IMR-90 (cell line): ENCODE measurements at regions not wholly inside any gene's neighbourhood (a gene's known extent, or its start where the extent isn't known, plus 50 kb on each side); places are given as distances from the start of the nearest gene placed in this dataset.

Source experiments
- ATAC-seq: fragments of 200-7000 bp; cut with Tn5 transposase; 2 replicates; pipeline ENCODE4 v1.9.1; 2020; ENCODE audit warnings: low read depth, mild to moderate bottlenecking, moderate library complexity
- BruUV-seq: library from RNA; stranded (reverse); fragments of 400-500 nt; replicated peaks from 2 replicates; lab custom pipeline; 2021; lab: Mats Ljungman, UMichigan
- CTCF ChIA-PET: fragments of 300-600 bp; formaldehyde crosslinking; extraction: SDS; loops from one replicate; lab custom pipeline; 2021; ENCODE audit warnings: antibody characterized with exemption; lab: Yijun Ruan, JAX
- POLR2A ChIA-PET: fragments of 300-600 bp; sonication (Branson Sonifier 250); formaldehyde crosslinking; loops from one replicate; lab custom pipeline; 2022; ENCODE audit warnings: antibody characterized with exemption; ENCODE audit not compliant: unreplicated experiment; lab: Charles Lee
- DNase-seq: peaks from one replicate; pipeline ENCODE4 v3.0.0; 2013
- H2AFZ ChIP-seq: replicated peaks from 2 replicates; pipeline ENCODE3; 2013; ENCODE audit warnings: low read length, mild to moderate bottlenecking; ENCODE audit not compliant: poor library complexity
- H2AK5ac ChIP-seq: 2 replicates; pipeline ENCODE4 v1.6.1; 2013; ENCODE audit warnings: low read depth, low read length, inconsistent platforms
- H2AK9ac ChIP-seq: replicated peaks from 2 replicates; pipeline ENCODE3; 2013; ENCODE audit warnings: mild to moderate bottlenecking, low read depth, low read length, moderate library complexity; ENCODE audit not compliant: poor library complexity
- H2BK120ac ChIP-seq: 2 replicates; pipeline ENCODE4 v1.6.1; 2013; ENCODE audit warnings: low read depth, low read length, inconsistent platforms
- H2BK15ac ChIP-seq: 3 replicates; pipeline ENCODE4 v1.6.1; 2013; ENCODE audit warnings: low read depth, low read length, inconsistent platforms
- H2BK20ac ChIP-seq: 2 replicates; pipeline ENCODE4 v1.6.1; 2013; ENCODE audit warnings: low read depth, mild to moderate bottlenecking, inconsistent platforms, low read length, moderate library complexity
- H2BK5ac ChIP-seq: 2 replicates; pipeline ENCODE4 v1.6.1; 2013; ENCODE audit warnings: mild to moderate bottlenecking, low read depth, low read length, inconsistent platforms; ENCODE audit not compliant: poor library complexity, severe bottlenecking
- H3K14ac ChIP-seq: replicated peaks from 2 replicates; pipeline ENCODE4 v1.6.1; 2013; ENCODE audit warnings: low read depth, low read length, inconsistent platforms
- H3K18ac ChIP-seq: 2 replicates; pipeline ENCODE4 v1.6.1; 2013; ENCODE audit warnings: low read depth, low read length, control low read depth
- H3K23ac ChIP-seq: 2 replicates; pipeline ENCODE4 v1.6.1; 2013; ENCODE audit warnings: low read depth, low read length, inconsistent platforms
- H3K27ac ChIP-seq: 2 replicates; pipeline ENCODE4 v1.5.1; 2013; ENCODE audit warnings: mild to moderate bottlenecking, control low read depth, low read length; ENCODE audit not compliant: insufficient read depth
- H3K27me3 ChIP-seq: 2 replicates; pipeline ENCODE4 v1.6.1; 2013; ENCODE audit warnings: low read length; ENCODE audit not compliant: control insufficient read depth, insufficient read depth
- H3K36me3 ChIP-seq: 2 replicates; pipeline ENCODE4 v1.6.1; 2013; ENCODE audit warnings: low read length, mixed read lengths; ENCODE audit not compliant: control insufficient read depth, insufficient read depth
- H3K4ac ChIP-seq: 2 replicates; pipeline ENCODE4 v1.6.1; 2013; ENCODE audit warnings: low read depth, low read length, inconsistent platforms
- H3K4me1 ChIP-seq: 2 replicates; pipeline ENCODE4 v1.6.1; 2013; ENCODE audit warnings: low read length, mixed read lengths; ENCODE audit not compliant: control insufficient read depth, insufficient read depth
- H3K4me2 ChIP-seq: 2 replicates; pipeline ENCODE4 v1.6.1; 2013; ENCODE audit warnings: low read depth, mild to moderate bottlenecking, control low read depth, low read length, moderate library complexity
- H3K4me3 ChIP-seq: 2 replicates; pipeline ENCODE4 v1.5.1; 2013; ENCODE audit warnings: low read depth, mild to moderate bottlenecking, control low read depth, low read length, moderate library complexity; ENCODE audit not compliant: insufficient read depth
- H3K56ac ChIP-seq: 2 replicates; pipeline ENCODE4 v1.6.1; 2013; ENCODE audit warnings: low read length, inconsistent platforms; ENCODE audit not compliant: insufficient read depth; ENCODE audit errors: extremely low read depth
- H3K79me1 ChIP-seq, 2 experiments: 2 replicates each; pipeline ENCODE4 v1.6.1; 2013; ENCODE audit warnings: low read length in 2 of 2, inconsistent platforms in 1 of 2, low read depth in 1 of 2
- H3K9ac ChIP-seq: 2 replicates; pipeline ENCODE4 v1.6.1; 2013; ENCODE audit warnings: low read depth, low read length, control low read depth
- H3K9me1 ChIP-seq: 2 replicates; pipeline ENCODE4 v1.6.1; 2013; ENCODE audit warnings: low read length, inconsistent platforms; ENCODE audit not compliant: insufficient read depth
- H3K9me3 ChIP-seq: 2 replicates; pipeline ENCODE4 v1.6.1; 2013; ENCODE audit warnings: low read length; ENCODE audit not compliant: control insufficient read depth, insufficient read depth
- H4K20me1 ChIP-seq: 2 replicates; pipeline ENCODE4 v1.6.1; 2013; ENCODE audit warnings: low read length, inconsistent platforms; ENCODE audit not compliant: insufficient read depth
- H4K5ac ChIP-seq: 2 replicates; pipeline ENCODE4 v1.6.1; 2013; ENCODE audit warnings: mild to moderate bottlenecking, low read depth, low read length, control low read depth
- H4K8ac ChIP-seq, 2 experiments: 2 replicates each; pipeline ENCODE4 v1.6.1; 2013; ENCODE audit warnings: low read depth in 2 of 2, low read length in 2 of 2, control low read depth in 1 of 2, inconsistent platforms in 1 of 2
- H4K91ac ChIP-seq: 2 replicates; pipeline ENCODE4 v1.6.1; 2013; ENCODE audit warnings: low read depth, low read length, inconsistent platforms; ENCODE audit not compliant: insufficient read depth
- BHLHE40 ChIP-seq: fragments of 150-350 bp; IDR thresholded peaks from 2 replicates; pipeline ENCODE4 v1.6.1; 2016; ENCODE audit warnings: mild to moderate bottlenecking, low read depth, low read length
- CEBPB ChIP-seq: IDR thresholded peaks from 2 replicates; pipeline ENCODE4 v1.6.1; 2012; ENCODE audit warnings: low read depth, low read length, improper control_type of control experiment
- CHD1 ChIP-seq: IDR thresholded peaks from 2 replicates; pipeline ENCODE4 v1.6.1; 2012; ENCODE audit warnings: low read depth, low read length, improper control_type of control experiment
- ELK1 ChIP-seq: fragments of 150-350 bp; IDR thresholded peaks from 2 replicates; pipeline ENCODE4 v1.6.1; 2016; ENCODE audit warnings: low read depth, mild to moderate bottlenecking, low read length, moderate library complexity, borderline replicate concordance
- FOS ChIP-seq: fragments of 150-350 bp; IDR thresholded peaks from 2 replicates; pipeline ENCODE4 v1.6.1; 2016; ENCODE audit warnings: low read depth, low read length
- MAFK ChIP-seq: IDR thresholded peaks from 2 replicates; pipeline ENCODE4 v1.6.1; 2012; ENCODE audit warnings: low read depth, low read length, improper control_type of control experiment
- MXI1 ChIP-seq: IDR thresholded peaks from 2 replicates; pipeline ENCODE4 v1.6.1; 2012; ENCODE audit warnings: low read depth, mild to moderate bottlenecking, low read length, moderate library complexity, borderline replicate concordance
- RAD21 ChIP-seq: IDR thresholded peaks from 2 replicates; pipeline ENCODE4 v1.6.1; 2012; ENCODE audit warnings: low read length, improper control_type of control experiment
- RCOR1 ChIP-seq: IDR thresholded peaks from 2 replicates; pipeline ENCODE4 v1.6.1; 2012; ENCODE audit warnings: mild to moderate bottlenecking, low read length, improper control_type of control experiment; ENCODE audit not compliant: insufficient replicate concordance
- RFX5 ChIP-seq: IDR thresholded peaks from 2 replicates; pipeline ENCODE4 v1.8.0; 2012; ENCODE audit warnings: low read depth, mild to moderate bottlenecking, low read length, moderate library complexity
- SMC3 ChIP-seq: fragments of 150-350 bp; IDR thresholded peaks from 2 replicates; pipeline ENCODE4 v1.6.1; 2016; ENCODE audit warnings: low read depth, mild to moderate bottlenecking, antibody characterized with exemption, low read length, moderate library complexity
- USF2 ChIP-seq: fragments of 150-350 bp; IDR thresholded peaks from 2 replicates; pipeline ENCODE4 v1.6.1; 2017; ENCODE audit warnings: mild to moderate bottlenecking, antibody characterized with exemption, low read length, low read depth
- WGBS, 2 experiments: methylation state at CpG; one replicate each; pipeline versions ENCODE4 v1.1.5 to v1.1.7; 2013; ENCODE audit warnings: missing lambda C conversion rate in 2 of 2; ENCODE audit not compliant: insufficient read length in 1 of 2; ENCODE audit errors: extremely low coverage in 2 of 2; 5-methylcytosine and 5-hydroxymethylcytosine counted together
- dilution Hi-C: fragments of 300-500 bp; cut with HindIII; formaldehyde crosslinking; loops from one replicate; pipeline ENCODE4 v1.14.3; 2018; ENCODE audit warnings: low sequenced_read_pairs; ENCODE audit not compliant: unreplicated experiment
- in situ Hi-C: fragments of 300-500 bp; cut with MboI; formaldehyde crosslinking; loops from 3 replicates; pipeline ENCODE4 v1.14.3; 2019; ENCODE audit warnings: low sequenced_read_pairs, inconsistent platforms, mixed read lengths
- intact Hi-C: fragments of 100-400 bp; cut with micrococcal nuclease; formaldehyde crosslinking; loops from 2 replicates; pipeline ENCODE4 v1.10.0; 2022

- no peak for TF ChIP-seq USF2
- no peak for TF ChIP-seq RCOR1
- TF ChIP-seq ELK1, result no peak
- no peak for TF ChIP-seq CHD1
- no peak for TF ChIP-seq SMC3
- no peak for TF ChIP-seq CEBPB
- TF ChIP-seq BHLHE40, result no peak
- no peak for TF ChIP-seq MAFK
- no peak for TF ChIP-seq RAD21
- no peak for TF ChIP-seq MXI1
- no peak for TF ChIP-seq FOS
- no peak for TF ChIP-seq RFX5
- POLR2A ChIA-PET, result no interaction called here
These were observed 417.0 kb upstream of the CNTN6 start for GRCh38 chr3:675846-676245.

More at GRCh38 chr3:675846-676245, 417.0 kb upstream of the CNTN6 start:
- BruUV-seq, result no TSS peak
- Histone ChIP-seq H3K4me2 (no peak overlapping the region), H3K79me1 (no peaks in the 10 kb centered on the region), H3K14ac (no peak overlapping the region), H2BK20ac (no peak overlapping the region), H3K56ac (no peak overlapping the region), H2BK15ac (no peak overlapping the region), H3K9ac (no peak overlapping the region), H2BK5ac (no peak overlapping the region), H3K23ac (no peak overlapping the region), H4K5ac (no peak overlapping the region), H4K8ac (no peak overlapping the region), H3K27me3 (no peaks in the 10 kb centered on the region), H2AK5ac (no peak overlapping the region), H3K4me1 (no peaks in the 10 kb centered on the region), H2AFZ (no peak overlapping the region), H3K4ac (no peak overlapping the region), H3K27ac (no peak overlapping the region), H2AK9ac (no peak overlapping the region), H4K20me1 (no peaks in the 10 kb centered on the region), H3K18ac (no peak overlapping the region), H3K9me1 (no peaks in the 10 kb centered on the region), H3K9me3 (peaks cover 6% of the 10 kb centered on the region; the same call in 1 of the 2 replicates), H2BK120ac (no peak overlapping the region), H3K36me3 (no peaks in the 10 kb centered on the region), H3K4me3 (no peak overlapping the region), H4K91ac (no peak overlapping the region)
- CTCF ChIA-PET, result no interaction called here
- intact Hi-C loops, result no loop called here
- dilution Hi-C loops, result no loop called here
- no CpG with 5 or more reads among the region's 4 CpGs for WGBS, 2 experiments
- ATAC-seq, result no peak
- in situ Hi-C loops, result no loop called here
- no peak for DNase-seq
